GM18511 (cell line): ENCODE measurements at regions not wholly inside any gene's neighbourhood (a gene's known extent, or its start where the extent isn't known, plus 50 kb on each side); places are given as distances from the start of the nearest gene placed in this dataset.
A peak's percentile ranks its signal among the peaks of the same experiment; 100 is the strongest.

ENCODE experiments used
- ATAC-seq: cut with Tn5 transposase; IDR thresholded peaks from one replicate; pipeline ENCODE4 v1.9.1; 2021; ENCODE audit warnings: mild to moderate bottlenecking, moderate library complexity; ENCODE audit not compliant: unreplicated experiment

DNA sequence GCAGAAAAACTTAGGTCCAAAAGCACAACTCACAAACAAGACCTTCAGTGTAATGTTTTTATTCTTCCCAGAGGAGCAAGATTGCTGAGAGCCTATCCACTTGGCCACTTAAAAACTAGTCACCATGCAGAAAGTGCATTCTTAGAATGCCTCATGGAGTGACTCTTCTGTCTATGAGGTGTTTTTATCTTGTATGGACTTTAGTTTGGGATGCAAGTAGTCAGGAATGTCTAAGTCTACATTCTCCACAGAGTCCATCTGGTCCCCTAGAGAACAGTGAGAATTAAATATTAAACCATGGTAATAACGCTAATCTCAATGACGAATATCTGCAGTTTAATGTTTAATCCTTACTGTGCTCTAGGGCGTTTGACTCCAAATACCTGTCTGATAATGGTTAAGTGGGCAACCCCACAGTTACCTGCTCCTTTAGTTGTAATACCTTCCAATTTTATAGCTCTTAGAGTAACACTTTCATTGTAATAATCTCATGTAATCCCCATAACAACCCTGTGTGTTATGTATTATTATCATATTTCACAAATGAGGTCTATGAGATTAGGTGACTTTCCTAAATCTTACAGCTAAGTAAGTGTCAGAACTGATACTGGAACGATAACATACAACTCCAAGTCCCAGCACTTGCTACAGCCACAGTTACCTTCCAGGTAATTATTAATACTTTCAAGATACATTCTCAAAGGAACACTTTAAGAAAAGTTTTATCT lies 235.6 kb upstream of the JADE1 start:
- no peak for ATAC-seq

GRCh38 chr4:128572778-128573241 lies 236.7 kb upstream of the JADE1 start:
- no peak for ATAC-seq

GRCh38 chr4:128571747-128572146 lies 237.8 kb upstream of the JADE1 start:
- no peak for ATAC-seq

- ATAC-seq = no peak
Measured at GRCh38 chr4:128570387-128570975, 239.0 kb upstream of the JADE1 start.

DNA sequence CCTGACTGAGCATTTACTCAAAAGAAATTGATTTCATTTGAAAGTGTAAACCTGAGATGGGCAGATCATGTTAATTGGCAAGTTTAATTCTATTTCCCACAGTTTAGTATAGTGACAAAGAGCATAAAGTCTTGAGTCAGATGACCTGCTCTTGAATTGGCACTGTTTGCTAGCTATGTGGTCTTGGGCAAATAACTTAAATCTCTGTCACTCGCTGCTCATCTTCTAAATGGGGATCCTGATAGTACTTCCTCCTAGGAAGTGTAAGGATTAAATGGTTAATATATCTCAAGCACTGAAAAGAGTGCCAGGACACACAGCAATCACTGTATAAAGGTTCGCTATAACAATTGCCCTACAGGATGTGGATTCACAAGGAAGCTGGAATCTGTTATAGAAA lies 242.8 kb upstream of the JADE1 start:
- no peak for ATAC-seq

- ATAC-seq = peak; percentile 64
Measured at GRCh38 chr4:128565565-128566186, 243.8 kb upstream of the JADE1 start.

GRCh38 chr4:128565054-128565453 lies 244.4 kb upstream of the JADE1 start:
- no peak for ATAC-seq

GRCh38 chr4:128564081-128564630 lies 245.3 kb upstream of the JADE1 start:
- ATAC-seq = no peak

DNA sequence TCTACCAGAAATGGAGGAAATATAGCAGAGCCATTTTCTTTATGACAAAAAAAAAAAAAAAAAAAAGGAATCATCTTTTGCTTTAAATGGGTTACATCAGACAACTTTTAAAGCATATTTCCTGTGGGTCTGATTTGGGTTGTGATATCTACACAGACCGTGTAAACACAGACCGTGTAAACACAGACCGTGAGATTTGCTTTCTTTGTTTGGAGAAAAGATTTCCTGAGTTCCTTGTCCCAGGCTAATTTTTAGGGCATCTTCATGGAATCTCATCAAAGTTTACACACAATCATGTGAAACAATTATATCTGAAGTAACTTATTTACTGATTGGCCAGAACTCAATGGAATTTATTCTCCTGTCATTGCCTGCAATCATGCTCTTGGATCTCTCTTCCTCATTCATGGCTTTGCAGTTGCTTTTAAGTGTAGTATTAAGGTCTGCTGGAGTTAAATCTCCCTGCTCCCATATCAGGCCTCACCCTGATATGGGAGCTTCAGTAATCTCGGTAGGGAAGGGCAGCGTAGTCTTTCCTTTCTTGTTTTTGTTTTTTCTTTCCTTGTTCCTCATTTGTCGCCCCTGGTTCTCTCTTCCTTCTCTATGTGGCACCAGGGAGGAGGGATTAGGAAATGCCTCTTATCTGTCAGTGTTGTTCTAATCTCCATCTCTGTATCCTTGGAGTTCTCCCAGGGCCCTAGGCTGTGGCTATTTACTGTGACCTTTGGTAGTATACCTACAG lies 248.6 kb upstream of the JADE1 start:
- no peak for ATAC-seq

GRCh38 chr4:128558896-128559679 lies 250.4 kb upstream of the JADE1 start:
- ATAC-seq = no peak

GRCh38 chr4:128556756-128557155 lies 252.7 kb upstream of the JADE1 start:
- ATAC-seq = no peak

DNA sequence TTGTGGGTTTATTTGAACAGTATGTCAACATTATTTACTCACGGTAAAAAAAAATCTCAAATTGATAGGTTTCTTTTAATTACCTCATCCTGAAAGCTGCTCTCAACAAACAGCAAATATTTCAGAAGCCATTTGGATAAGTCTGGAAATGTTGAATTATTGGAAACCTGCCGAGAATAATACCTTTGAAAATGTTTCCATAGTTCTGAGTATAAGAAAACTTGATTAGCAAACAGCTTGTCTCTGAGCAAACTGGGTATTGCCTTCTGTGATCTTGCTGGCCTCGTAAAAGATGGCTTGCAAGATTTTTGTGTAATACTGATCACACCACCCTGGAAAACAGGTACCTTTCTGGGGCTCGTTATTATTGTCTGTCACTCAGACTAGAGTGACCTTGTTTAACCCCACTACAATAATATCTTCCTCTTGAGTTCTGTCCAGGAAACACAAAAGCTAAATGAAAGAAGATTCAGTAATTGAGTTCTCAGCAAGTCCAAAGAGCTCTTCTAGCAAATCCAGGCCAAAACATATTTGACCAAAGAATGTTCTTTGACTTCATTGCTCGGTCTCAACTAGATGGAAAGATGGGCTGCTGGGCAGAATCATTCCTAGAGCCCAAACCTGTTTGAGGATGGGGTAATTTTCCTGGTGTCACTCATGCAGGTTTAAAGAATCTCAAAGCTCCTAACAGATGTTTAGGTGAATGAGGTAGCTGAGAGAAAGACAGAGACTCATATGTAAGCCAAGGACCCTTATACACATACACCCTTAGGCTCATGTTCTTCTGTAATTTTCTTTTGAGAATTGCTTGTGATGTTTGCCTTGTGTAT lies 255.6 kb upstream of the JADE1 start:
- no peak for ATAC-seq

DNA sequence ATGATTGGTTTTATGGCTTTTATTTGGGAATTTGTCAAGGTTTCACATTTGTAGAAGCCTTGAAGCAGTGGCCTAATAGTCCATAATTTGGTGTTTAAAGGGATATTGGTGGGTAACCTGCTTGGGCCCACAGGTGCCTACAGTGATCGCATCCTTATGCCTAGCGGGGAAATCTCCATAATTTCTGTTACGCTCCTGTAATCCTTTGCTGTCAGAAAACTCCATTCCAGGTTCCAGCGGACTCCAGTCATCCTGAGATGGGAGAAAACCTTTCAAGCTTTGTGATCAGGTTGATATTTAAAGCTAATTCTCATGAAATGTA lies 257.0 kb upstream of the JADE1 start:
- no peak for ATAC-seq

DNA sequence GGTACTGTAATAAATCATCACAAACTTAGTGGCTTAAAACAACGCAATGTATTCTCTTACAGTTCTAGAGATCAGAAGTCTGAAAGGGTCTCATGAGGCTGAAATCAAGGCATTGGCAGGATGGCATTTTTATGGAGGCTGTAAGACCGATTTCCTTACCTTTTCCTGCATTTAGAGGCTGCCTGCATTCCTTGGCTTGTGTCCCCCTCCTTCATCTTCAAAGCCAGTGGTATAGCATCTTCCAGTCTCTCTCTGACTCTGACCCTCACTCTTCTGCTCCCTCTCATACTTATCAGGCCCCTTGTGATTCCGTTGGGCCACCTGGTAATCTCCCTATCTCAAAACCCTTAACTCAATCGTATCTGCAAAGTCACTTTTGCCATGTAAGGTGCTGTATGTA lies 258.2 kb upstream of the JADE1 start:
- no peak for ATAC-seq

- peak; percentile 49 for ATAC-seq
Measured at GRCh38 chr4:128550060-128550459, 259.4 kb upstream of the JADE1 start.

DNA sequence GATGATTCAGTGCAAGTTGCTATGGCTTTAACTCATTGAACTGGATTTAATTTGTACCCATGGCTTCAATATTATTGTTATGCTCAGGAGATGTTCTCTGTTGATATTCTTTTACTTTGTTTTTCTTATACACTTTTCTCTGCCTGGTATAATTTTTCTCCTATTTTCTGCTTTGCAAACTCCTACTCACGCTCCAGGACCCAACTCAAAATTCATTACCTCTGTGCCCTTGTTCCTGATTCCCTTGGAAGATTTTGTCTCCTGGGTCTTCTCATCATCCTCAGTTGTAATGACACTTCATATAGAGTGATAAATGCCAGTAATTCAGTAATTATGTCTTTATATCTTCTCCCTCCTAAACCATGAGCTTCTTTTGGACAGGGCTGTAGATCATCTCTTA lies 259.9 kb upstream of the JADE1 start:
- no peak for ATAC-seq

DNA sequence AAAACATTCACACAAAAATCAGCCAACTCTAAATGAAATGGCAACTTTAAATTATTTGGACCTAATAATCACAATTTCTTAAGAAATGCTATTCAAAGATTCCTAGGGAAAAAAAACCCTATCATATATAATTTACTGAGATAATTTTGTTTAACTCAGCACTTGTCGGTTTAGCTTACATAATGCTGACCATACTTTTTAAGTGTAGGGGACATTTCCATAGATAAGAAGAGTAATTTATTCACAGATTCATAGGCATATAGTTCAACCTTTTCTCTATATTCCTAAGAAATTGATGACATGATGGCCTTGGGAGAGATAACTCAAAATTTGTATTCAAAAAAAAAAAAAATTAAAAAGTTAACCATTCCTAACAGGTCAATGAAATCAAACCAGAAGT lies 260.8 kb upstream of the PGRMC2 start:
- ATAC-seq = no peak

GRCh38 chr4:128544272-128544671 lies 256.7 kb upstream of the PGRMC2 start:
- no peak for ATAC-seq

DNA sequence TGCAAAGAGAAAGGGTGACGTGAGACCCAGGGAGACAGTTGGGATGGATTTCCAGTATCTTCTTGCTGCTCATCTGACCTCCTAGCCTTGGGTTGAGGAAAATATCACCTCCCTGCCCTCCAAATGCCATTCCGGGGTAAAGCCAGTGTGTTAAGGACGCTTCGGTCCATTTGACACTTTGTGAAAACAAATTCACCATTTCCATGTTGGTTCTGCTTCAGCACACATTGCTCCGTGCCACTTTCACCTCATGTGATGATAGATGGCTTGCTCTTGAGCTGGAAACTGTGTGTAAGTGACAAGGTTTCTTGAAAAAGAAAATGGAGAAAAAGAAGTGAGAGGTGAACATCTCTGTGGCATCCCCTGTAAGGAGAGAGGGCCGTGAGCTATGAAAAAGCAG lies 256.1 kb upstream of the PGRMC2 start:
- ATAC-seq = no peak

DNA sequence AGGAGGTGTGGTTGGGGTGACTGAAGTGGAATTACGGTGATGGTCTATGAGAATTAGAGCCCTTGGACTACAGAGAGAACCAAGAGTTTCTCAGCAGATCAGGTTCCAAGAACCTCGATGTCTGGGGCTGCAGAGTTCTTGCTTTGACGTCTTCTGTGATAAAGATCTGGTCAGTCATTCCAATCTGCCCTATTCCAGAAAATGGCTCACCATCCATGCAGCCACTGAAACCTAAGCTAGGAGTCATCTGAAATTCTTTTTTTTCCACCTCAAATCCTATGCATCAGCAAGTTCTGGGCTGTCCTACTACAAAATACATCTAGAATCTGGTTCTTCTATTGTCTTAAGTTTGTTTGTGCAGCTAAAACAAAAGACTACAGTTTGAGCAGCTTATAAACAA lies 254.4 kb upstream of the PGRMC2 start:
- ATAC-seq = no peak
